Omental fat pad (tissue), 3 donors: ENCODE measurements at regions not wholly inside any gene's neighbourhood (a gene's known extent, or its start where the extent isn't known, plus 50 kb on each side); places are given as distances from the start of the nearest gene placed in this dataset.

Experiments
- ATAC-seq: fragments of 150-250 bp; one replicate; pipeline ENCODE4 v1.9.1; 2016; ENCODE audit warnings: mild to moderate bottlenecking, moderate library complexity; ENCODE audit not compliant: low FRiP score
- DNase-seq: peaks from one replicate; pipeline ENCODE4 v3.0.0-alpha.2; 2019; ENCODE audit warnings: low spot score
- TF ChIP-seq, protein P1 (sequence below), 3 donors: fragments of 450-650 bp; IDR thresholded peaks; one replicate each; pipeline ENCODE4 v1.5.1; 2016 to 2017; ENCODE audit warnings: antibody characterized with exemption in 3 of 3, mild to moderate bottlenecking in 3 of 3, moderate library complexity in 2 of 3

DNA sequence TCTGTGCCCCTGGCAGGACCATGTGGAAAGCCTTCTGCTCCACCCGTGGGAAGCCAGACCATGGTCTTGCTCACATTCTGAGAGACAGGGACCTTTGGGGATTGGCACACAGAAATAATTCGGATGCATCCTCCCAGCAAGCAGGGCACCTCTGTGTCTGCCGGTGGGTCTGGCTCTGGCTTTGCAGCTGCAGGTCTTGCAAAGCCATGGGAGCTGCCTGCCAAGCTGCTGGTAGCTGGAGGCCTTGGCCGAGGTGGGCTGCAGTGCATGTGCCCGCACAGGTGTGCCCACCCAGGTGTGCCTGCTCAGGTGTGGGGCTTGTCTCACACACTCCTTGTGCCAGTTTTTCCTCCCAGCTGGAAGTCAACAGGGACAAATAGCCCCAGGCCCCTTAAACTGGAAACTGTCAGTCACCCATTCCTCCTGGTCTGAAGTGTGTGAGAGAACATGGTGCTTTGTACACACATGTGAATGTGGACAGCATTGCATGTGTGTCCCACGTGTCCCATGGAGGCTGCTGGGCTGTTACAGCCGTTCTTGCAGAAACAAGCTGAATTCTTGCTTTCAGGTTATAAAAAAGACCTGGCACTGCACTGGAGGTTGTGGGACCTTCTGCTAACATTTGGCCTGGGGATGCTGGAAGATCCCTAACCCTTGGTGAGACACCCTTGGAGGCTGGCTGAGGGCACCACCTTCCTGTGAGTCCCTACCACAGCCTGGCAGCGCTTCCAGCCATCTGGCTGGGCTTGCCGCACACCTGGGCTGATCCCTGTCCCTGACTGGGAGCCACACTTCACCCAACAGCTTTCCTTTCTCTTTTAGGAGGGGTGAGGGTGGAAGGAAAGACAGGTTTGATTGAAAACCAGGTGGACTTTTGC, 54.9 kb upstream of the SMOC2 start:
- ATAC-seq (no peak), DNase-seq (no peak)
- TF ChIP-seq, protein P1, sequence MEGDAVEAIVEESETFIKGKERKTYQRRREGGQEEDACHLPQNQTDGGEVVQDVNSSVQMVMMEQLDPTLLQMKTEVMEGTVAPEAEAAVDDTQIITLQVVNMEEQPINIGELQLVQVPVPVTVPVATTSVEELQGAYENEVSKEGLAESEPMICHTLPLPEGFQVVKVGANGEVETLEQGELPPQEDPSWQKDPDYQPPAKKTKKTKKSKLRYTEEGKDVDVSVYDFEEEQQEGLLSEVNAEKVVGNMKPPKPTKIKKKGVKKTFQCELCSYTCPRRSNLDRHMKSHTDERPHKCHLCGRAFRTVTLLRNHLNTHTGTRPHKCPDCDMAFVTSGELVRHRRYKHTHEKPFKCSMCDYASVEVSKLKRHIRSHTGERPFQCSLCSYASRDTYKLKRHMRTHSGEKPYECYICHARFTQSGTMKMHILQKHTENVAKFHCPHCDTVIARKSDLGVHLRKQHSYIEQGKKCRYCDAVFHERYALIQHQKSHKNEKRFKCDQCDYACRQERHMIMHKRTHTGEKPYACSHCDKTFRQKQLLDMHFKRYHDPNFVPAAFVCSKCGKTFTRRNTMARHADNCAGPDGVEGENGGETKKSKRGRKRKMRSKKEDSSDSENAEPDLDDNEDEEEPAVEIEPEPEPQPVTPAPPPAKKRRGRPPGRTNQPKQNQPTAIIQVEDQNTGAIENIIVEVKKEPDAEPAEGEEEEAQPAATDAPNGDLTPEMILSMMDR (IDR thresholded peaks at IDR 0.05): no peak

DNA sequence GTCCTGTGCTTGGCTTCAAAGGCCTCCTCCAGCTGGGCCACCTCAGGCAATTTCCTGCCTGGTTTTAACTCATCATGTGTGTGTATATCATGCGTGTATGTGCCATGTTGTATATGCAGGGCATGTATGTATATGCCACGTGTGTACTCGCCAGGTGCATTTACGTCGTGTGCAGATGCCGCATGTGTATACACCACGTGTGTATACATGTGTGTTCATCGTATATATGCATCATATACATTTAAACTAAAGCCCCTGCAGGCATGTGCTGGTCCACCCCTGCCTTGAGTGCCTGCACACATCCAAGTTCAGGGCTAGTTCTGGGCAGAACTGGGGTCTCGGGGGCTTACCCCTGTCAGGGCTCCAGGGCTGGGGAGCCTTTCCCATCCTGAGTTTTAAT, 54.0 kb upstream of the SMOC2 start:
- ATAC-seq (no peak), DNase-seq (no peak)
- TF ChIP-seq, protein P1 (IDR thresholded peaks at IDR 0.05): no peak

DNA sequence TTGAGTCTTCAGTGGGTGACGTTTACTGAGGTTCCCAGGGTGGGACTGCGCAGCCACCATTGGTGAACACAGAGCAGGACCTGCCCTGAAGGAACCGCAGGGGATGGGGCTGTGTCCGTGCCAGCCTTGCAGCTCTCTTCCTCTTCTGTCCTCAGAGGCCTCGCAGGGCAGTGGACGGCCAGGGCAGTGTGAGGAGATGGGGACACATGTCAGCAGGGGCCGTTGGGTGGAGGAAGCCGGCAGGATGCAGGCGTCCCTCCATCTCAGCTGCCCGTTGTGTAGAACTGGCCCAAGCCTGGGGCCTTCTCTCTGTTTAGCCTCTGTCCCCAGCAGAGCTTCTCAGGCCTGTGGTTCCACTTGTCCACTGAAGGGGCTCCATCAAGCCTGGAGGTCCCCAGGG, 53.6 kb upstream of the SMOC2 start:
- TF ChIP-seq, protein P1 (IDR thresholded peaks at IDR 0.05): no peak
- ATAC-seq (no peak), DNase-seq (no peak)

DNA sequence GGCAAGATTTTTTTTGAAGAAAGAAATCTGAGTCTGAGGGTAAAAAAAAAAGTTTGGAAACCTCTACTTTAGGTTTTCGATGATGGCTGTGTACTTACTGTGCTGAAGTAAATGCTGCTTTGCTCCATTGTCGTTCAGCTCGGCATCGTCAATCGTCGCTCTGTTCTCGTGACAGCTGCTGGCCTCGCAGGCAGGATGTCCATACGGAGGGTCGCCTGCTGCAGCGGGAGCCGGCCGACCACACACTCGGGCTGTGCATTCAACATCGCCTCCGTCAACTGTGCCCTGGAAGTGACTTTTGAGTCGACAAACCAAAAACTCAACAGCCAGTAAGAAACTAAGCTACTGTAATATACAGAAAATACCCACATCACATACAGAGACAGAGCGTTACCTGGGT, 53.1 kb upstream of the SMOC2 start:
- DNase-seq (no peak), ATAC-seq (no peak)
- TF ChIP-seq, protein P1 (IDR thresholded peaks at IDR 0.05): no peak

DNA sequence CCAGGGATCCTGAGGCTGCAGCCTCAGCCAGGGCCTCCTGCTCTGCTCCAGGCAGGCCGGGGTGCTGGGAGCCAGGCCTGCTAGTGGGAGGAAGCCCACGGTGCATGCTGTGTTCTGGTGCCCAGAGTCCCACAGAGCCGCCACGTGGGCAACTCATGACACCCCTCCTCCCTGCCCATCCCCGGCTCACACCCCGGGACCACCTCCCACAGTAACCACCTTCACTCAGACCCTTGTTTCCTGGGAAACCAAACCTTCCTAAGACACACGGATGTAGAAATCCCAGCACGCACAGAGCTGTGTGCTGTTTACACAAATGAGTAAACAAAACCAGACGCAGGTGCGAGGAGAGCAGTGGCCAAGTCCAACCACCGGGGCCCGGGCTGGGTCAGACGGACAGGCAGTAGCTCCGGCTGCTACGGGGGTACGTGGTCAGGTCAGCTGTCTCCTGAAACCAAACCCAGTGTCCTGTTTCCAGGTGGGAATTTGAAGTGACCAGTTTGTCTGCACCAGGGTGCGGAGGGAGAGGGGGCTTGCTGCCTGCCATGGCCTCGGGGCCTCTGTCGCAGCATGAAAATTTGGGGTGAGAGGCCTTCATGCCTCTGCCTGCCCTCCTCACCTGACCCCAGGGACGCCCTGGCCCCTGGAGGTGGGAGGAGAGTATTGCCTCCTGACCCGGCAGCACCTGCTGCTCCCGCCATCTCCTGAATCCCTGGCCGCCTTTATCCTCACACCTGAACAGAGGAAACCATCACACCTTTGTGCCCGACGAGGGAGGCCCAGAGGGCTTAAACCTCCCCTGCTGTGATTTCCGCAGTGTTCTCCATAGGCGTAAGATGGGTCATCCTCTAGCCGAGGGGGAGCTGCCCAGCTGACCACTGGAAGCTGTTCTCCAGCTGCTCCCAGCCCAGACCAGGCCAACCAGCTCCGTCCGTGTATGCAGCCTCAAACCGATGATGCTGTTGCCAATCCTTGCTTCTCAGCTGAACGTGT, 52.0 kb upstream of the SMOC2 start:
- DNase-seq: no peak
- TF ChIP-seq, protein P1 (IDR thresholded peaks at IDR 0.05): no peak
- no peak for ATAC-seq

DNA sequence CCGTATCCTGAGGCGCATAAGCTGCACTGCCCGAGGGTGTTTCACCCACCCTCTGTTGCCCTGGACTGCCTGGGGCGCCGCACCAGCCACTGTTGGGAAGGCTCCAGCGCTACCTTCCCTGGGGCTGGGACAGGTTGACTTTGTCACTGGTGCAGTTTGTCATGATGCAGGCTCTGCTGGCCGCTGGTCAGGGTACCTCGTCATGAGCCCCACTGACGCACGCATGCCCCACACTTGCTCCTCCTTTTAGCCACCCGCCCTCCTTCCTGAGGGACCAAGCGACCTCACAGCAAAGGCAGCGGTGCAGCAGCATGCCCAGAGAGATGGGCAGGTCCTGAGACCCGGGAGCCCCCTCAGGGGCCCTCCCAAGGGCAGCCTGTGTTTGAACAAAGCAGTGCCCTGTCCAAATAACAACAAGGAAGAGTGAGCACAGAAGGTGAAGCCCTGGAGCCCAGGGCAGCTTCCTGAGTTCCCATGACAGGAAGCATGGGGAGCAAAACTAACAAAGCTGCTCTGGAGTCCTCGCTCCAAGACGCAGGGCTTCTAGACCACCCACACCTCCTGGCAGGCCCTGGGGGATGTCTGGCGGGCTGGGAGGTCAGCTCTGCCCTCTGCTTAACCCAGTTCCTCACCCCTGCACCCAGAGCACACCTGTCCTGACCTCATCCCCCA, 50.1 kb upstream of the SMOC2 start:
- TF ChIP-seq, protein P1 (IDR thresholded peaks at IDR 0.05): no peak
- ATAC-seq: no peak
- no peak for DNase-seq
